ENCODE measurements at regions not wholly inside any gene's neighbourhood (a gene's known extent, or its start where the extent isn't known, plus 50 kb on each side); places are given as distances from the start of the nearest gene placed in this dataset.

DNA sequence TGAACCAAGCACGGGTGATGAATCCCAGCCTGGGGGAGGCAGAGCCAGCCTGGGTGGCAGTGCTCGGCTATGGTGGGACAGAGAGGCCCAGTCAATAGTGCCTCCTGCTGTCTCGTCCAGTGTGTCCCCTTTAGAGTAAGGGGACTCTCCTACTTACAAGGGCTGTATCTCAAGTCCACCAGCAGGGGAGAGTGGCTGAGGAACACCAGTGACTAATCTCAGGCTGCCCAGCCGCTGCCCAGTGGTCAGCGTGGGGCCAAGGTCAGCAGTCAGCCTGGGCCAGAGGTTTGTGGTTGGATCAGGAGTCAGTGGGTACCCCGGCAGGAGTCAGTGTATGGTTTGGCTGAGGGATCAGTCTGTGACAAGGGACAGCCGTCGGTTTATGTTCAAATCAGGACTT, 109.2 kb upstream of the RUNX3 start:
- TF ChIP-seq POLR2A (IDR thresholded peaks at IDR 0.05; ENCODE audit: low read length) (no peak), GATA1 (IDR thresholded peaks at IDR 0.05; ENCODE audit: low read depth, low read length) (no peak)
